Right forelimb (tissue), 1 donor: ENCODE measurements at regions not wholly inside any gene's neighbourhood (a gene's known extent, or its start where the extent isn't known, plus 50 kb on each side); places are given as distances from the start of the nearest gene placed in this dataset.
"Not testable (repeated sequence)": the region's sequence is repeated elsewhere in the genome, so short reads cannot be mapped to it uniquely, and the experiment has no call there.

ENCODE experiments used
- DNase-seq: peaks from one replicate; pipeline ENCODE4 v3.0.0-alpha.2; 2018

DNA sequence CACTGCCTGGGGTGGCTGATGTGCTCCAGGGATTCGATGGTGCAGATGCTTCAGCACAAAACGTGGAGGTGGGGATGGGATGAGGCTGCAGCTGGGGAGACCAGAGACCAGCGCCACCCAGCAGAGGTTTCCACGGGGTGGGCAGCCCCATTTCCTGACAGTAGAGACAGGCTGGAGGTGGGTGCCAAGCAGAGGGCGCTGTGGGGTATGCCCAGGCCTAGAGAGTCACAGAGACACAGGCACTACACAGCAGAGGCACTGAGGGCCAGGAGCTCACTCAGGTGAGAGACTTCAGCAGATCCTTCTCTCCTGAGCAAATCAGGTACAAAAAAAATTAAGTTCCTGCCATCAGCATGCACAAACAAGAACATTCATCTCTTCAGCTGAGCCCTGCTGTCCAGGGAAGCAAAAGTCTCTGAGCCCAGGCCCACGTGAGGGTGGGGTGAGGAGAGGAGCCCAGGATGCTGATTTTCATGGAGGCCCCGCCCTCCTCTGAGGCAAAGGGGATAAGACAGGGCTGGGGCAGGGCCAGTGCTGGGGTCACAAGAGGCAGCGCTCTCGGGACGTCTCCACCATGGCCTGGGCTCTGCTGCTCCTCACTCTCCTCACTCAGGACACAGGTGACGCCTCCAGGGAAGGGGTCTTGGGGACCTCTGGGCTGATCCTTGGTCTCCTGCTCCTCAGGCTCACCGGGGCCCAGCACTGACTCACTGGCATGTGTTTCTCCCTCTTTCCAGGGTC, 53.1 kb downstream of the GGTLC2 start:
- DNase-seq = peak; percentile 12

DNA sequence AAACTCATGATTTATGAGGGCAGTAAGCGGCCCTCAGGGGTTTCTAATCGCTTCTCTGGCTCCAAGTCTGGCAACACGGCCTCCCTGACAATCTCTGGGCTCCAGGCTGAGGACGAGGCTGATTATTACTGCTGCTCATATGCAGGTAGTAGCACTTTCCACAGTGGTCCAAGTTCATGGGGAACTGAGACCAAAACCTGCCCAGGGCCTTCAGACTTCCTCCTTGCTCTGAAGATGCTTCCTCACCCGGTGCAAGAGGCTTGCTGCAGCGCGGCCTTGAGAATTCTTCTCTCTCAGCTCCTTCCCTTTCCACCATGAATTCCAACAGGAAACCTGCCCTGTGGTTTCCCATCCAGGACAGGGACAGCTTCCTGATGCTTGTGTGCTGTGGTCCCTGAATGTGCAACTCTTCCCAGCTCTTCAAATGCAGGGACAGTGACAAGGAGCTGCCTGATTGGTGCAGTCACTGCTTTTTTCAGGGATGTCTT, 53.9 kb downstream of the GGTLC2 start:
- peak; percentile 11 for DNase-seq

GRCh38 chr22:22700631-22701030, 56.2 kb downstream of the GGTLC2 start:
- no peak for DNase-seq

DNA sequence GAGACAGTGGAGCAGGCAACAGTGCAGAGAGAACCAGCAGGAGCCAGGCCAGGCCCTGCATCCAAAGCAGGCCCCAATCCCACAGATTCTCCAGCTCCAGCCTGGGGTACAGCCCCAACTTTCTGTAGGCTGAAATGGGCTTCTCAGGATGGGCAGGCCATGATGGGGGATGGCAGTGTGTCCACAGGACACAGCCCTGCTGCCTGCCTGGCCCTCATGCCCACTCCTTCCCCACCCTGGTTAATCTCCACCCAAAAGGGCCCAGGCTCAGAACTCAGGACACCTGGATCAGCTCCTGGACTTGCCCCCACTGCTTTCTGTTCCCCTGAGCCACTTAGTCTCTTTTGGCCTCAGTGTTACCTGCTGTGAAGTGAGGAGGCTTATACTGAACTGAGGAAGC, 57.1 kb downstream of the GGTLC2 start:
- DNase-seq = not testable (repeated sequence)

DNA sequence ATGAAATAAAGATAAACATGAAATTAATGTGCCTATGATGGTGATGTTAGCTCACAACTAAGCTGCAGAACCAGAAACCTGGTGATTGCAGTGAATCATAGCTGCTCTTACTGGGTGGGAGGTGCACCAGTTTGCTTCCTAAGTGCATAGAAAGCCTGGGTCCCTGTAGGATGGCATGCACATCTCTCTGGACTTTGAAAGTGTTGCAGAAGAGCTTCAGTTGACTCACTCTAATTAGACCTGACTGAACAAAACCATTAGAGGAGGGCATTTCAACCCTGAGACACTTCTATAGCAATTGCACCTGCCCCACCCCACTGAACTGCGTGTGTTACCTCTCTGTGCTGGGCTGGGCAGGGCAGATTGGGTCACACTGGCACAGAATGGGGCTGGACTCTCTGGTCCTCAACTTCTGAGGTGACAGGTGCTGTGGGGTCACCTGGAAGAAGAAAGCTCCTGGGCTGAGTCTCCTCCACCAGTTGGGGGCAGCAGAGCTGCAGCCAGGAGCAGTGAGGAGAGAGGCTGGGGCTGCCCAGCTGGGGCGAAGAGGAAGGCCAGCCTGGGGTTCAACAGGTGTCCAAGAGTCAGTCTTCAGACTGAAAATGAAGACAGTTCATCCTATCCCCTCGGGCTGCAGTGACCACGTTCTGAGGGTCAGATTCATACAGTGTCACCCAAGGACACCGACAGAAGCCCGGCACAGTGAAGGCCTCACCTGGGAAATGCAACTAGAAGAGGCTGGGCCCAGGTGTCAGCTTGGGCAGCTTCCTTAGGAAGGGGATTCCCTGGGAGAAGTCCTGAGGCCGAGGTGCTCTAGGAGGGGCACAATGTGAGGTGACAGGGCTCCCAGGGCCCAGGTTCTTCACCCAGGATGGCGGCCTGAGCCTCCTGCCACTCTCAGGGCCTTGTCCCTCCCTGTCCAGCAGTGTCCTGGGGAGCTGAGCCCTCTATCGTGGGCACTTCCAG, 58.1 kb downstream of the GGTLC2 start:
- DNase-seq = no peak

DNA sequence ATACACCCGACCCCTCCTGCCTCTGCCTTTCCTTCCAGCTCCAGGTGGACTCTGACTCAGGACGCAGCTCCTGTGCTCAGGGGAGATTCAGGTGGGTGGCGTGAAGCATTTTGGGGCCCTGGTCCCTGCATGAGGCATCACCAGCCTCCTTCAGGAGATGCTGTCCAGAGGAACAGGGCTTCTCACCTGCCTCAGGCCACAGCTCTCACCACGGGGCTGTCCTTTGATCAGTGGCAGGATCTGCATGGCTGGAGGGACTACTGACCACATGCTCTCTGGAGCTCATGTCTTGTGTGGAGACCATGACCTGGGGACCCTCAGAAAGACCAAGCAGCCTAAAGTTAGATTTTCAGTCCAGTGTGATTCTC, 58.8 kb downstream of the GGTLC2 start:
- DNase-seq = no peak

DNA sequence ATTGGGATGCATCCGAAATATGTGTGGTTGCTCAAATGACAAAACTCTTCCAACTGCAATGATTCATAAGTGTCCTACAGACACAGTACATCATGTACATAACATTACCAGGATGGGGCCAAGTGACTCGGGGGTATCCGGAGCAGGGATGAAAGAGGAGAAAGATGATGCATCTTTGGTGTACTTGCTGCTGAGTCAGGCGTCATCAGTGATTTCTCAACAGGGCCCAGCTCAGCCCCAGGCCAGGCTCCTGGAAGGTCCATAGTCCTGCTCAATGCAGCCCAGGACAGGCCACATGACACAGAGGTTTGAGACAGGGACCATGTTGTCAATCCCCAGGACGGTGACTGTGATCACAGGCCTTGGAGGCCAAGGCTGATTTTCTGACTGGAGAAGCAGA, 59.3 kb downstream of the GGTLC2 start:
- DNase-seq = no peak

- DNase-seq = no peak
Observed at GRCh38 chr22:22704156-22704946, 59.9 kb downstream of the GGTLC2 start.

DNA sequence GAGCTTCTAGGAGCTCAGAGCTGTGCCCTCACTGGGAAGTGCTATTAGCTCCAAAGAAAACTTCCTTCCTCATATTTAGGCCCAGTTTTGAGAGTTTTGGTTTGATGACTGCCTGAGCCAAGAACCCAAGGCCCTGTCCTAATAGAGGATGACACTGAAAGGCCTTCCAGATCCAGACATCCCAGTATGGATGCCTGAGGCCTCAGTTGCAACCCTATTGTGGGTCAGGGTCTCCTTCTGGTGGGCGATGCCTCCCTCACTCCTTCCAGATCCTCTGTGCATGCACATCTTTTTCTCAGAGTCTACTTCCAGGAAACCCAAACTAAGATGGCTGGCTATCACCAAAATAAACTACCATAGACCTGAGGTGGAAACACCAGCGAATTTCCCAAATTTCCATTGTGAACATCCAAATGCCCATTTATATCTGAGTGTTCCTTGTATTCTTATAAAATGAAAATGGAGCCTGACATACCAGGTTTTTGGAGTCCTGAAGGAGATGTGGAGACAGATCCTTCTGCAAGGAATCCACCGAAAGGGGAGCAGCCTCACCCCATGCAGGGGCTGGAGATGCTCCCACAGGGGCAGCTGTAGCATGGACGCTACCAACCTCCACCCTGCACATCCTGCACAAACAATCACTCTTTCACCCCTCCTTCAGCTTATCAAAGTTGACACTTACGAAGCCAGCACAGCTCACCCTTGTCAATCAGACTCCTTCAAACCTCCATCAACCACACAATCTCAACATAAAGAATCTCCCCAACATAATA, 61.1 kb downstream of the GGTLC2 start:
- no peak for DNase-seq

DNA sequence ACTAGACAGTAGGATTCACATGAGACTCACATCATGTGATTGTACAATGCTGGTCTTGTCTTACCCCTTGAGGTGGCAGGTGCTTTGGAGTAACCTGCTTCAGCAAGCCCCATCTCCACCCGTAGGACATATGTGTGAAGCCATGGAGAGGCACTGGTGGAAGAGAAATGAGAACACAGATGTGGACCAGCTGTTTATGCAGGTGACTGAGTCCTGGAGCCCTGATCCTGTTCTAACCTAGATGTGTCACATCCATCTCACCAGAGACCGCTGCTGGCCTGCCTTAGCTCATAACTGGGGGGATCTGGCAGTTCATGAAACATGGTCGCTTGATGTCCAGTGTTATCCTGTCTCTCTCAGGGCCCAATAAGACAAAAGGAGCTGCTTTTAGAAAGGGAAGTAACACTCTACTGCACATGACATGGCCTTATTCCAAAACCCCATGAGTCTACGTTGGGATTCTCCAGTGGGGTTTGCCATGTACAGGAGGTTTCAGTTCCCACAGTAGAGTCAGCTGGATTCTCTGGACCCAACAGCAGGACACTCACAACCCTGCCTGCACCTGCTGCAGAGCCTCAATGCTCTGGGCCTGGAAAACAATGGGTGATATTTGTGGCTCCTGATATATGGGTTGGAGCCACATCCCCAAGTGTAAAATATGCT, 62.0 kb downstream of the GGTLC2 start:
- no peak for DNase-seq

GRCh38 chr22:22709719-22710445, 65.5 kb downstream of the GGTLC2 start:
- DNase-seq = no peak

DNA sequence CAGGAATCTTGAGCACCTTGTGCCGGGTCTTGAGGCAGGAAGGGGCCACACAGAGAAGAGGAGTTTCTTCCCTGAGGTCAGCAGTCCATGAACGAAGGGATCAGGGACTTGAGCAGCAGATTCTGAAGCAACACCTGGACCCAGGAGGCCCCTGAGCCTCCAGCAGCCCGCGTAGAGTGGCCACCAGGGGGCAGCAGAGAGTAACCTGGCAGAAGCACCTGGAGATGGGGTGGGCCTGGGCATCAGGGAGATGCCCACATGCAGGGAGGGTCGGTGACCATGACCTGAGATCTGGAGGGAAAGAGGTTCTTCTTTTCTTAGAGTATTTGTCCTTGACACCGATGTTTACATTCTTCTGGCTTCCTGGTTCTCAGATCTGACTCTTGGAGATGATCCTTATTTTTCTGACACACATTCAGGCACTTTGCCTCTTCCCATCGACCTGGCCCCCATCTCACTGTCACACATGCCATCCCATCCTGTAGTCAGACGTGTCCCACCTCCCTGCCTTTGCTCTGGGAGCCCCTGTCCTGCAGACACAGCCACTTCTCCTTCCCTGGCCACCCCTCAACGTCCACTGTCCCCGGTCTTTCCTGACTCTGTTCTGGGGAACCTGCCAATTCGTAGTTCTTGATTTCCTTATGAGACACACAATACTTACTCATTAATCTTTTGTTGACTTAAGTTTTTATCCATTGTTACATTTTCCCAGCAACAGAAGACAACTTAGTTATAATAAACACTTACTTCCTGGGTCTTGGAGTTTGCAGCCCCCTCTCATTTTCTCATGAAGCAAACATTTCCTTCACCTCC, 66.5 kb downstream of the GGTLC2 start:
- peak; percentile 60 for DNase-seq

GRCh38 chr22:22711532-22711913, 67.1 kb downstream of the GGTLC2 start:
- no peak for DNase-seq

DNA sequence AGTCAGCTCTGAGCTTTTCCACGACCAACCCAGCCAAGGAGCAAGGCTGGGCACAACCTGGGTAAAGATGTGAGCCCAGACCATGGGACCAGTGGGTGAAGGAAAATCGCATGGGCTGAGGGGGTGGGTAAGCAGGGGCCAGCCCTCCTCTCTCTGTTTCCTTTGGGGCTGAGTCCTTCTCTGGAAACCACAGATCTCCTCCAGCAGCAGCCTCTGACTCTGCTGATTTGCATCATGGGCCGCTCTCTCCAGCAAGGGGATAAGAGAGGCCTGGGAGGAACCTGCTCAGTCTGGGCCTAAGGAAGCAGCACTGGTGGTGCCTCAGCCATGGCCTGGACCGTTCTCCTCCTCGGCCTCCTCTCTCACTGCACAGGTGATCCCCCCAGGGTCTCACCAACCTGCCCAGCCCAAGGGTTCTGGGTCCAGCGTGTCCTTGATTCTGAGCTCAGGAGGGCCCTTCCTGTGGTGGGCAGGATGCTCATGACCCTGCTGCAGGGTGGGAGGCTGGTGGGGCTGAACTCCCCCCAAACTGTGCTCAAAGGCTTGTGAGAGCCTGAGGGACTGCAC, 67.8 kb downstream of the GGTLC2 start:
- no peak for DNase-seq

DNA sequence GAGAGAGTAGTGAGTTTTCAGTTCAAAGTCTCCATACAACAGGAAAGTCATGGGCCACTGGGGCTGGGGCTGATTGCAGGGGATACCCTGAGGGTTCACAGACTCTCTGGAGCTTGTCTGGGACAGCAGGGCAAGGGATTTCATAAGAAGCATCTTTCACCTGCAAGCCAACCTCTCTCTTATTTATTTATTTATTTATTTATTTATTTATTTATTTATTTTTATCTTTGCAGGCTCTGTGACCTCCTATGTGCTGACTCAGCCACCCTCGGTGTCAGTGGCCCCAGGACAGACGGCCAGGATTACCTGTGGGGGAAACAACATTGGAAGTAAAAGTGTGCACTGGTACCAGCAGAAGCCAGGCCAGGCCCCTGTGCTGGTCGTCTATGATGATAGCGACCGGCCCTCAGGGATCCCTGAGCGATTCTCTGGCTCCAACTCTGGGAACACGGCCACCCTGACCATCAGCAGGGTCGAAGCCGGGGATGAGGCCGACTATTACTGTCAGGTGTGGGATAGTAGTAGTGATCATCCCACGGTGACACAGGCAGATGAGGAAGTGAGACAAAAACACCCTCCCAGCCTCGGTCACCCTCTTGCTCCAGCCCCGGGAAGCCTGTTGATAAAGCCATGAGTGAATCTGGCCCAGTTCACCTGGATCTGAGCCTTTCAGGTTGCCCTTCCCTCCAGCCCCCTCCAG, 68.4 kb downstream of the GGTLC2 start:
- no peak for DNase-seq

DNA sequence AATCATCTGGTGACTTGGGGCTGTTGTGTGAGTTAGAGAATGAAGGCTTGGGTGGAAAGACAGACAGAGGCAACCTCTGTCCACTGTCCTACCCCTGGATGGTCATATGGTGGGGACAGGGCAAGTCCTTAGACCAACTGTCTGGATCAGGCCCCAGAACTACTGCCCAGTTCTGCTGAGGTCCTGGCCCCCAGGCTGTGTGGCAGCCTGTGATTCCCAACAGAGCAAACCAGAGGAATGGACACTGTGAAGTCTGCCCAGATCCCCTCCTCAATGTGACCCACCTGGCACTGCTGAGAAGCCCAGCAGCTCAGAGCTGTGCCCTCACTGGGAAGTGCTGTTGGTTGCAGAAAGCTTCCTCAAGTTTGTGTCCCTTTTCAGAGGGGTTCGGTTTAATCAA, 69.0 kb downstream of the GGTLC2 start:
- no peak for DNase-seq

DNA sequence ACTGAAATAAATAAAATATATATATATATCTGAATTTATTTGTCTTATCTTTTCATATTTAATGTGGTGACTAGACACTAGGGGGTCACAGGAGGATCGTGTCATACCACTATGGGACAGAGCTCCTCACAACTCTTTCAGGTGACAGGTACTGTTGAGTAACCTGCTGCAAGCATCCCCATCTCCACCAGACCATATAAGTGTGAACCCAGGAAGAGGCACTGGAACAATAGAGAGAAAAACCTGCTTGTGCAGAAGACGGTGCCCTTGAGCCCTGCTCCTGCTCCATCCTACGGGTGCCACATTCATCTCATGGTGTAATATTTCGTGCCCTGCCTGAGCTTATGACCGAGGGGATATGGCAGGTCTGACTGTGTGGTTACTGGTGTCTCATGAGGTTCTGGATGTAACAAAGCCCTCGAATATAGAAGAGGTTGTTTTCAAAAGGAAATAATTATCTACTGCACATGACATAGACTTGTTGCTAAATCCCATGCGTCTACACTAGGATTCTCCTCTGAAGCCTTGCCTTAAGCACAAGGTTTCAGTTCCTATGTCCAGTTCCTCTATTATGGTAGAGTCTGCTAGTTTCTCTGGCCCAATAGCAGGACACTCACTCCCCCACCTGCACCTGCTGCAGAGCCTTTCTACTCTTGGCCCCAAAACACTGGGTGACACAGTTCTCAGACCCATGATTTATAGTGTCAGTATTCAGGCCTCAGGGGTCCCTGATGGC, 70.4 kb downstream of the GGTLC2 start:
- DNase-seq = no peak

GRCh38 chr22:22716136-22716665, 71.8 kb downstream of the GGTLC2 start:
- no peak for DNase-seq
